Activated CD8-positive, alpha-beta memory T cell treated with anti-CD3 and anti-CD28 coated beads for 48 hours (primary cell): ENCODE measurements at regions not wholly inside any gene's neighbourhood (a gene's known extent, or its start where the extent isn't known, plus 50 kb on each side); places are given as distances from the start of the nearest gene placed in this dataset.
"Not testable (repeated sequence)": the region's sequence is repeated elsewhere in the genome, so short reads cannot be mapped to it uniquely, and the experiment has no call there.

ENCODE experiments used
- DNase-seq, 3 experiments: peaks; one replicate each; pipeline ENCODE4 v3.0.0-alpha.2; 2020; ENCODE audit warnings: low read depth in 2 of 3, low spot score in 2 of 3

DNA sequence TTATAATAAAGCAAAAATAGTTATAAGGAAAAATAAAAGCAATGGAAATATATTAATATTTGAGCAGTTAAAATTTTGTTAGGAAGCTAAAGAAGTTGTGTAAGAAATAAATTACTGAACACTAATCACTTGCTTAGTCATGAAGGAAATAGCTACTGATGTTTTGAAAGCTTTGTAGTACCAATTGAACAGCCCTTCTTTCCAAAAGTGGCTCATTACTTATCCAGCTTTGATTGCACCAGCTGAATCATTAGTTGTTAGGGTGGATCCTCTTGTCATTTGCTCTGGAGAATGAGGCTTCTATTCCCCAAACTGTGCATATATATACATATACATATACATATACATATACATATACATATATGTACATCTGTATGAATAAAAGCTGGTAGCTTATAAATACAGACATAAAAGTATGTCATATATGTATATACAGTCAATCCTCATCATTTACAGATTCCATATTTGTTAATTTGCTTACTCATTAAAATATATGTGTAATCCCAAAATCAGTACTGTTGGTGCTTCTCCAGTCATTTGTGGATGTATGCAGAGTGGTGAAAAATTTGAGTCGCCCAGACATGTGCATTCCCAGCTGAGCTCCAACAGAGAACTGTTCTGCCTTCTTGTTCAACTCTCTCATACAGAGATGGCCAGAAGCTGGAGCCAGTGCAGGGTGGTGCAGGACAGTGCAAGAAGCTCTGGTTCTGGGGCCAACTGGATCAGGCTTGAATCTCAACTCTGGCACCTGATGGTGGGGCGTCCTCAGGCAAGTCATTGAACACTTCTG is 214.1 kb downstream of the RPAP3 start:
- no peak for DNase-seq

DNA sequence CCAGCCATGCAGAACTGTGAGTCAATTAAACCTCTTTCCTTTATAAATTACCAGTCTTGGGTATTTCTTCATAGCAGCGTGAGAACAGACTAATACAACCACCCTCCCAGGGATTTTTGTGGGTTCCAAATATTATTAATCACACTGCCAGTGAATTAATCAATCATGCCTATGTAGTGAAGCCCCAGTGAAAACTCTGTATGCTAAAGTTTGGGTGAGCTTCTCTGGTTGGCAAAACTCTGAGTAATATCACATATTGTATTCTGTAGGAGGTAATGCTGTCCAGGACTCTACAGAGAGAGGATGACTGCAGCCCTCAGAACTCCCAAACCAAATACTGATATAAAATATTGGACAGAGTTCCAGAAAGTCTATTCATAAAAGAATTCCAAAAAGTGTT is 216.9 kb downstream of the RPAP3 start:
- DNase-seq: no peak

DNA sequence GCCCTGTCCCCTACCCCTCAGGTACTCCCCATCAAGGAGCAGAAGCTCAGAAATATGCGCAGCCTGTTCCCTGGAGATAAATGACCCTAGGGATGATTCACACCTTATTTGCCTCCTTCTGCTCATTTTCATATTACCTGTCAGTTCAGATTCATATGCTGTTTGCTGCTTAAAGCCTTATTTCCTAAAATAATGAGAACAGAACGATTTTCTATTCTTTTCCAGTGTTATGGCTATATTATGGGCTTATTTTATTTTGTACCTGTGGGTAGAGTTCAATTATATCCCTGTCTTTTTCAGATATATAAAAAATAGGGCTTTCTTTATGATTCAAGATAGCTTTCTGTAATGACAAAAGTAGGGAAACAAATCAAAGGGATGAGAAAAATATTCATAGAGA is 224.8 kb downstream of the RPAP3 start:
- no peak for DNase-seq

DNA sequence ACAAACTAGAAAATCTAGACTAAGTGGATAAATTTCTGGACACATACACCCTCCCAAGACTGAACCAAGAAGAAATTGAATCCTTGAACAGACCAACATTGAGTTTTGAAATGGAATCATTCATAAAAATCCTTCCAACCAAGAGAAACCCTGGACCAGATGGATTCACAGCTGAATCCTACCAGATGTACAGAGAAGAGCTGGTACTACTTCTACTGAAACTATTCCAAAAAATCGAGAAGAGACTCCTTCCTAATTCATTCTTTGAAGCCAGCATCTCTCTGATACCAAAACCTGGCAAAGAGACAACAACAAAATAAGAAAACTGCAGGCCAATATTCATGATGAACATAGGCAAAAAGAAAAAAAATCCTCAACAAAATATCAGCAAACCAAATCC is 227.4 kb downstream of the RPAP3 start:
- no peak for DNase-seq

DNA sequence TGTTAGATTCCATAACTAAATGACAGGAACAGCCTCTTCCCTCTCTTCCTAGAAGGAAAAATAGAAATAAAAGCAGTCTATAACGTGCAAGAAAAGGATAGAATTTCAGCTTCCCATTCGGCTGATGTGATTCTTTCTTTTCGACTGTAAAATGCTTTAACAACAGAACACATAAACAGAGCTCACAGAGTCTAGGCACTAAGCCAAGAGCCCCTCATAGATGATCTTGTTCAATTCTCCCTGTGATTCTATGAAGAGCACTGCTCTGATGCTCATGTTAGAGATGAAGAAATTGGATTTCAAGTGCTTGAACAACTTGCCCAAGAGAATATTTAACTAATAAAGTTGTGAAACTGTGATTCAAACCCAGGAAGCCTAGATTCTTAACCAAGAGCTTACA is 232.7 kb downstream of the RPAP3 start:
- no peak for DNase-seq

DNA sequence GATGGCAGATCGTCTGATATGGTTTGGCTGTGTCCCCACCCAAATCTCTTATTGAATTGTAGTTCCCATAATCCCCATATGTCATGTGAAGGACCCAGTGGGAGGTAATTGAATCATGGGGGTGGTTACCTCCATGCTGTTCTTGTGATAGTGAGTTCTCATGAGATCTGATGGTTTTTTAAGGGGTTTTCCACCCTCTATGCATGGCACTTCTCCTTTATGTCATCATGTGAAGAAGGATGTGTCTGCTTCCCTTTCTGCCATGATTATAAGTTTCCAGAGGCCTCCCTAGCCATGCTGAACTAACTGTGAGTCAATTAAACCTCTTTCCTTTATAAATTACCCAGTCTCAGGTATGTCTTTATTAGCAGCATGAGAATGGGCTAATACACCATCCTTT is 235.5 kb downstream of the RPAP3 start:
- DNase-seq: not testable (repeated sequence)

DNA sequence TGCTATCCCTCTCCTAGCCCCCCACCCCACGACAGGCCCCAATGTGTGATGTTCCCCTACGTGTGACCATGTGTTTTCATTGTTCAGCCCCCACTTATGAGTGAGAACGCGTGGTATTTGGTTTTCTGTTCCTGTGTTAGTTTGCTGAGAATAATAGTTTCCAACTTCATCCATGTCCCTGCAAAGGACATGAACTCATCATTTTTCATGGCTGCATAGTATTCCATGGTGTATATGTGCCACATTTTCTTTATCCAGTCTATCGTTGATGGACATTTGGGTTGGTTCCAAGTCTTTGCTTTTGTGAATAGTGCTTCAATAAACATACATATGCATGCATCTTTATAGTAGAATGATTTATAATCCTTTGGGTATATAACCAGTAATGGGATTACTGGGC is 241.9 kb downstream of the RPAP3 start:
- DNase-seq: not testable (repeated sequence)

DNA sequence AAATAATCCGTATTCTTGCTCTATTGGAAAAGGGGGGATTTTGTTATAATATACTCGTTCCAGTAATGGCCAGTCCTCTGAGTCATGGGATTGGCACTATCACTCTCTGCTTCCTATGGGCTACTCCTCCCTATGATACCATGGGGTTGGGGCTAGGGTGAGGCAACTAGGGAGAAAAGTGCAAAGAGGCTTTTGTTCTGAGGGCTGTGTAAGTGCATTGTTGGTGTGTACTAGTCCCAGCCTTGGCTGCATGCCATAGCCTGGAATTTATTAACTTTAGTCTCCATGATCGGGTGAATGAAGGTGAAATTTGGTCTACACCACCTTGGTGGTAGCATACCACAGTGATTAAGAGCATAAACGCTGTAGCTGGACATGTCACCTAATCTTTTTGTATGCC is 247.6 kb downstream of the RPAP3 start:
- no peak for DNase-seq

DNA sequence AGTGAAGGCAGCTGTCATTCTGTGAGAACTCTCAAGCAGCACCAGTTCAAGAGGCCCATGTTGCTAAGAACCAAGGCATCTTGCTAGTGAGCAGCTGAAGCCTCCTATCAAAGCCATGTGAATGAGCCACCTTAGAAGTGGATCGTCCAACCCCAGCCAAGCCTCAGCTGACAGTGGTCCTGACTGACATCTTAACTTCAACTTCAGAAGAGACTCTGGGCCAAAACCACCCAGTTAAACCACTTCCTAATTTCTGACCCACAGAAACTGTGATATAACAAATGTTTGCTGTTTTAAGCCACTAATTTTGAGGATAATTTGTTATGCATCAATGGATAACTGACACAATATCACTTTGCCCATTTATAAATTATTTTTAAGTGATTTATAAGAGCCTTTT is 256.0 kb downstream of the RPAP3 start:
- no peak for DNase-seq

DNA sequence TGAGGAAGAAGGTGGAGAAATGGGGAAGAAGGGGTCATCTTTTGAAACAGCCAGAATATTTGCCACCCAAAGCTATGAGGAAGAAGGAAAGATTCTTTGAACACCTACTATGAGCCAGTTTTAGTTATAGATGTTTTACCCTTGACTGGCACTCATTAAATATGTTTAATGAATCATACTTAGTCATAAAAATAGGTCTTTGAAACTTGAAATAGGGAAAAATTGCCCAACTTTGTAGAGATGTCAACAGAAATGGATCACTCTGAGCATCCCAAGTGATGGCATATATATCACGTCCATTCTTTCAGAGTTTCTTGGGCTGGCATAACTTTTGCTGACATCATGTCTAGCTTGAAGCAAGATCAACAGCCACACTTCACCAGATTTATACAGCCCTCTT is 263.5 kb downstream of the RPAP3 start:
- no peak for DNase-seq

DNA sequence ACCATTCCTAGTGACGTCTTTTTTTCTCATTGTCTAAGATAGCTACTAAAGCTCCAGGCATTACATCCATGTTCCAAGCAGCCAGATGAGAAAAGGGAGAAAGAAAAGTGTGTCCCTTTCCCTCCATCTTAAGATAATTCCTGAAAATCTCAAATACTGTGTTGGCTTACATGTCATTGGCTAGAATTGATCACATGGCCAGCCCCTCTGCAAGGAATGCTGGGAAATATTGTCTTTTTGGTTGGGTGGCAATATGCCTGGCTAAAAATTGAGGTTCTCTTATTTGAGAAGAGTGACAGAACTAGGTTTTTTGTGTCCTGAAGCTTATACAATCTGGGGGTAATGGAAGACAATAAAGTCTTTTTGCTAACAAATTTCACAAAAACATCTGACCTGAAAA is 264.3 kb downstream of the RPAP3 start:
- DNase-seq: no peak

DNA sequence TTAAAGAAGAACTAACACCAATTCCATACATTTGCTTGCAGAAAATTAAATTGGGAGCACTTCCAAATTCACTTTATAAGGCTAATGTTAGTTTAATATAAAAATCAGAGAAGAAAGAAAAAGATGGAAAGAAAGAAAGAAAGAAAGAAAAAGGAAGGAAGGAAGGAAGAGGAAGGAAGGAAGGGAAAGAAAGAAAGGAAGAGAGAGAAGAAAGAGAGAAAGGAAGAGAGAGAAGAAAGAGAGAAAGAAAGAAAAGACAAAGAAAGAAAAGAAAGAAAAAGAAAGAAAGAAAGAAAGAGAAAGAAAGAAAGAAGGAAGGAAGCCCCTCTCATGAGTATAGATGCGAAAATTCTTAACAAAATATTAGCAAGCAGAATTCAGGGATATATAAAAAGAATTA is 267.7 kb downstream of the RPAP3 start:
- DNase-seq: no peak

DNA sequence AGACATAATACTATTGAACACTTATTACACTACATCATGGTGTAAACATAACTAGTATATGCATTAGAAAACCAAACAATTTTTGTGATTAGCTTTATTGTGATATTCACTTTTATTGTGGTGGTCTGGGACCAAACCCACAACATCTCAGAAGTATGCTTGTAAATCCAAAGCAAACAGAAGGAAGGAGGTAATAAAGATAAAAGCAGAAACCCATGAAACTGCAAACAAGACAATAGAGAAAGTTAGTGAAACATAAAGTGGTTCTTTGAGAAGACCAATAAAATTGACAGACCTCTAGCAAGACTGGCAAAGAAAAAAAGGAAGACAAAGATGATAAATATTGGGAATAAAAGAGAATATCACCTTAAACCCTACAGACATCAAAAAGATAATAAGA is 268.3 kb downstream of the RPAP3 start:
- no peak for DNase-seq

DNA sequence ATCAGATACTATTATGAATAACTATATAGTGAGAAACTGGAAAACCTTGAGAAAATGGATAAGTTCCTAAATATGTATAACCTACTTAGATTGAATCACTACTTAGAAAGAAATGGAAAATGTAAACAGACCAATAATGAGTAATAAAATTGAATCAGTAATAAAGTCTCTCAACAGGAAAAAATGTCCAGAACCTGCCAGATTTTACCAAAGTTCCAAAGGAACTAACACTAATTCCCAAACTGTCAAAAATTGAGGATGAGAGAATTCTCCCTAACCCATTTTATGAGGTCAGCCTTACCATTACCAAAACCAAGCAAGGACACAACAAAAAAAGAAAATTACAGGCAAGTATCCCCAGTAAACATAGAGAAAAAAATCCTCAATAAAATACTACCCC is 272.0 kb downstream of the RPAP3 start:
- no peak for DNase-seq

DNA sequence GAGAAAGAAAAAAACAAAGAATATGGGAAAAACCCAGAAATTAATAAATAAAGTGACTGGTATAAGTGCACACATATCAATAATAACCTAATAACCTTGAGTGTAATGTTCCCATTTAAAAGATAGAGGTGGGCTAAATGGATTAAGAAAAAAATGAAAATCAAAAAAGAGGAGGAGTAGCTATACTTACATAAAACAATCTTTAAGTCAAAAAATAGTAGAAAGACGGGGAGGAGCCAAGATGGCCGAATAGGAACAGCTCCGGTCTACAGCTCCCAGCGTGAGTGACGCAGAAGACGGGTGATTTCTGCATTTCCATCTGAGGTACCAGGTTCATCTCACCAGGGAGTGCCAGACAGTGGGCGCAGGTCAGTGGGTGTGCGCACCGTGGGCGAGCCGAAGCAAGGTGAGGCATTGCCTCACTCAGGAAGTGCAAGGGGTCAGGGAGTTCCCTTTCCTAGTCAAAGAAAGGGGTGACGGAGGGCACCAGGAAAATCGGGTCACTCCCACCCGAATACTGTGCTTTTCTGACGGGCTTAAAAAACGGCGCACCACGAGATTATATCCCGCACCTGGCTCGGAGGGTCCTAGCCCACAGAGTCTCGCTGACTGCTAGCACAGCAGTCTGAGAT is 279.0 kb downstream of the RPAP3 start:
- not testable (repeated sequence) for DNase-seq

DNA sequence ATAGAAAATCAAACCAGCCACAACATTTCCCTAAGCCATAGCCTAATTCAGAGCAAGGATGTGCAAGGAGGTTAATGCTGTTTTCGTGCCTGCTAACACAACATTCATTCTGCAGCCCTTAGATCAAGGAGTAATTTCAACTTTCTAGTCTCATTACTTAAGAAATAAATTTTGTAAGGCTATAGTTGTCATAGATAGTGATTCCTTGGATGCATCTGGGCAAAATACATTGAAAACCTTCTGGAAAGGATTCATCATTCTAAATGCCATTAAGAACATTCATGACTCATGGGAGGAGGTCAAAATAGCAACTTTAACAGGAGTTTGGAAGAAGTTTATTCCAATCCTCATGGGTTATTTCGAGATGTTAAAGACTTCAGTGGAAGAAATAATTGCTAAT is 283.2 kb downstream of the RPAP3 start:
- DNase-seq: no peak

DNA sequence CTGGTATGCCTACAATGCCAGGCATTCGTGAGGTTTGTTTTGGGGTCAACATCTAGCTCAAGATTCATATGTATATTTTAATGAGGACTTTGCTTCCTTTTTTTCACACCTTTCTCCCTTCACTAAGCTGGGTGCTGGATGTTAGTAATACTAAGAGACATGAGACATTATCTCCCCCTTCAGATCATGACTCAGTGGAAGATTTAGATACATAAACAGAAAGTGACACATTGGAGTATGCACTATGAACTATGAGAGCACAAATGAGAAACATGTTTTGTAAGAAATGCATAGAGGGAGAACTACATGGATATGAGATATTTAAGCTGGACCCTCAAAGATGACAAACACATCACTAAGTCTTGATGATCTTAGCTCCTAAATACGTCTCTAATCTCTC is 286.3 kb downstream of the RPAP3 start:
- no peak for DNase-seq

DNA sequence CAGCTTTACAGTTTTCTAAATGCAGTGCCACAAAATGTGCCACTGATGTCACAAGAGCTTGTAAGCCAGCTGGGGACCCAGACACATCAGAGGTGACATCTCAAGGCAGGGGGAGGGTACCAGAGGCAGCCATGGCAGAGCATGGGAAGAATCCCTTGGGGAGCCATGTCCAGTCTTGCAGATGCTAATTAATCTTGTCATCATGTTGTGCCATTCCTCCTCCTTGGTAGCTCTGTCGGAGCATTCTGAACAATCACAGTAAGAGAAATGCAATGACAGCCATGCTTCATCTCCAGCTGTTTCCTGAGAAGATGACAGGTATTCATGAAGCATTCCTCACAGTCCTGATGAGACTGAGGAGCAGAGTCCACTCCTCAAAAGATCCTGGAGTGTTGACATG is 287.9 kb downstream of the RPAP3 start:
- DNase-seq: no peak

DNA sequence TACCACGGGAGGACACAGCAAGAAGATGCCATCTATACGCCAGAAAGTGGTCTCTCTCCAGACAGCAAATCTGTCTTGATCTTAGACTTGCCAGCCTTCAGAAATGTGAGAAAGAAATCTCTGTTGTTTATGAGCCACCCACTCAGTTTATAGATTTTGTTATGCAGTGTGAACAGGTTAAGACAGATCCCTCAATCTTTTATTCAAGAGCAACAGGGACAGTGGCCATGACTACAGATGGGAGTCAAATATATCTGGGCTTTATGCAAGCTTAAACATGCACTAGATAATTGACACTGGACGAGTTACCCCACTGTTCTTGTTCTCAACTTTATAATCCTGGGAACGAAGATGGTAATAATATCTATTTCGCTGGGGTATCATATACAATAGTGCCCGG is 288.7 kb downstream of the RPAP3 start:
- no peak for DNase-seq

DNA sequence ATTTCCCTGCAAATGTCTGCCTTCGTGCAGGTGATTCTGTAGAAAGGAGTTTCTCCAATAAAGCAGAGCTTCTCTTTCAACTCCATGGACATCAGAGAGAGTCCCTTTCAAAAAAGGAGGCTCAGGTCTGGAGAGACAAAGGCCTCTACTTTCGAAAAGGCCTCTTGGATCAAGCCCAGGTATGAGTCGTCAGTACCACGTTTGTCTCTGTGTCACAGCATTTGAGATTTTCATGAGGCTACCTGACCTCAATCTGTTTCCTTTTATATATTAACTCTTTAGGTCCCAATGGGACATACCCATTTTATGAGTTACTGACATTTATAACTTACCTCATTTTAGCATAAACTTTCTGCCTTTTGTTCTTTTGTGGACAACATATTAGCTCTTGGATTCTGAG is 290.8 kb downstream of the RPAP3 start:
- no peak for DNase-seq

DNA sequence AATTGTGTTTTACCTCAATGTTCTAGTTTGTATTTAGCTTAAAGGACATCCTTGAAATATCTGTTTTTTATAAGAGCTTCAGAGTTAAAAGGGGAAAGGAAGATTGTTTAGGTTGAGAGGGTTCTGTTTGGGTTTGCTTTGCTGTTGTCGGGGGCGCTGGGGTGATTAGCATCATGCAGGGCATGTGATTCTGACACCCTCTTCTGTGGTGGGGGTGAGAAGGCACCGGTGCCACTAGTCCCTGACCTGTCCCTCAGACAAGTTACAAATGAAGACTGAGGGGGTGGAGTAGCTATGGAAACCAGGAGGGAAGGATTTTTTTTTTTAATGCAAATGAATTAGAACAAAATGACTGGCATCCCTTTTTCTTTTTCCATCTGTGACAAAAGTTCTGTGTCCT is 291.3 kb downstream of the RPAP3 start:
- no peak for DNase-seq

DNA sequence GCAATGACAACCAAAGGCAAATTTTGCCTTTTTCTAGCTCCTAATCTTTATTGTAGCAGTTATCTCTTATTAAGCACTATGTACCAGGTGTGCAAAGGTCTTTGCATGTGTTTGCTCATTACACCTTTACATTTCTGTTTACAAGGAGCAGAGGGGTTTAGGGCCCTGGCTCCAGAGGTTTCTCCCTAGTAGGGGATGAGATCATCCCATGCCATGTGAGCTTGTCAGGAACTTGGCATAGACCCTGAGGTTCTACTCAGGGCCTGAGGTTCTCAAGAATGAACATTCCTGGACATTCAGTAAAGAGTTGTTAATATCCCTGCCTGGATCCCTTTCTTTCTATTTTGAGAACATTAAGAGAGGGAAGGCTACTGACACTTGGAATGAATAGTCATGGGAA is 292.0 kb downstream of the RPAP3 start:
- DNase-seq: no peak

DNA sequence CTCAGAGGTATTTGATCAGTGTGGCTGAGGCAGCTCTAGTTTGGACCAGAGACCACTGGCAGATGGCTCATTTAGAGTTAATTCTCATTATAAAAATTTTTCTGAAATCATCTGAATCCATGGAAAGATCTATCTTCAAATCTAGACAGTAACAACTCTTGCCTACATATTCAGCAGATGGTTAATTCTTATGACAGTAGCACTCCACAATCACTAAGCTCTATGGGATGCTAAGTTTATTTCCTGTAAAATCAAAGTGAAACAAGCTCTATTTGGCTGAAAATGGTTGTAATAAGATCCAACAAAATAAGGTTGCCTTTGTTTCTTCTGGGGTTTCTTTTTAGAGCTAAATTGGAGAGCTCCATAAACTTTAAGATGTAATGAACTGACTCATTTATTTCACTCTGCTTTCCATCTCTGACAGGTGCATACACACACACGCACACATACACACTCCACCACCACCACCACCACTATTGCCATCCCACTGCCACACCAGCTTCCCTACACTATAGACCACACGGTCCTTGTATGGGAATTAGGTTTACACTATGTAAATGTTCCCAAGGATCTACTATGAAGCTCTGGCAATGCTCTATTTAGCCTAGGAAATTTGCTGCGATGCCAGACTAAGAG is 293.1 kb downstream of the RPAP3 start:
- DNase-seq: no peak
